HG03159 (cell line): ENCODE measurements at regions not wholly inside any gene's neighbourhood (a gene's known extent, or its start where the extent isn't known, plus 50 kb on each side); places are given as distances from the start of the nearest gene placed in this dataset.
"Not testable (repeated sequence)": the region's sequence is repeated elsewhere in the genome, so short reads cannot be mapped to it uniquely, and the experiment has no call there.

Source experiments
- ATAC-seq: cut with Tn5 transposase; IDR thresholded peaks from one replicate; pipeline ENCODE4 v1.9.1; 2021; ENCODE audit warnings: mild to moderate bottlenecking, moderate library complexity; ENCODE audit not compliant: unreplicated experiment

- no peak for ATAC-seq
These were observed 113.0 kb upstream of the FSIP2 start for GRCh38 chr2:185625604-185626003.

DNA sequence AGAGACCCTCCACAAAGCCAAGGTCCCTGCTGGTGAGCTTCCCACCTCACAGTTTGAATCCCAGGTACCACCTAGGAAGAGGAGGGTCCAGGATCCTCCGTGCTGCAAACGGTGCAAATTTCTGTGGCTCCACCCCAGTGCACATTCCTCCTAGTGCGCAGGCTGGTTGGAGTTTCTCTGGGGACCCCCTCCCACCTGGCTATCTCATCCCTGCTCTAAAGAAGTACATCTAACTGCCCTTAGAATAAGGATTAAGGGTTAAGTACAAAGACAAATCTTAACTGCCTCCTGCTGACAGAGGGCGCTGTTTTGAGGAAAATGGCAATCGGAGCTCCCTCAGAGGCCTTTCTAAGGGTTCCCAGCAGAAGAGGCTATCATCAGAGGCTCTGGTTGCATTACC, 109.6 kb upstream of the FSIP2 start:
- no peak for ATAC-seq

GRCh38 chr2:185633621-185634020, 105.0 kb upstream of the FSIP2 start:
- ATAC-seq, result no peak

DNA sequence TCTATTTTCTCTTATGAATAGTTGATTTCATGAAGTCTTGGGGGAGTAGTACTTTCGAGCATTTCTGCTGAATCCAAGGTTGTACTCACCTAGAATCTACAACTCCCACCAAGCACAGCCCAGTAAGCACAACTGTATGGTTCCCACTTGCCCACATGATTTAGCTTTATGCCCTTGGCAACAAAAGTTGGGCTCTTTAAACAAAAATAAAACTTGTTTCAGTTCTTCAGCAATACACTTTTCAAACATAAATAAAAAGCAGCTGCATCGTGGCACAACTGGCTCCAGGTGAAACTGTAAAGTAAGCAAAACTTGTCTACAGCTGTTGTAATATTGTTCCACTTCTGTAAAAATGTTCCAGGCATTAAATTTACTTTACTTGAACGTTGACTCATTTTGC, 99.8 kb upstream of the FSIP2 start:
- ATAC-seq, result no peak

DNA sequence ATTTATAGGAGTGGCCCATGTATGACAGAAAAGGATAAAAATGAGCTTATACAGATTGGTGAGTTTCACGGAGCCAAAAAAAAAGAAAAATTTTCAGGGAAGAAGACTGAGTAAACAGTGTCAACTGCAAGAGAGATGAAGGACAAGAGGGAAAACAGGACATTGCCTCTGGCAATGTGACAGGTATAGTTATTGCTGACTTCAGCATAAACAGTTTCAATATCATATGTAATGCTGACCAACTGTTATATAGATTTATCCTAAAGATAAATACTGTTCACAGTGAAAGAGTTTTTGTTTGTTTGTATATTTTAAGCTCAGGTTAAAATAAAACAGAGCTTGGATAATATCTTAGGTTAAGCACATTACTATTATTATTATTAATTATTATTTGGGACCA, 98.0 kb upstream of the FSIP2 start:
- ATAC-seq, result no peak

DNA sequence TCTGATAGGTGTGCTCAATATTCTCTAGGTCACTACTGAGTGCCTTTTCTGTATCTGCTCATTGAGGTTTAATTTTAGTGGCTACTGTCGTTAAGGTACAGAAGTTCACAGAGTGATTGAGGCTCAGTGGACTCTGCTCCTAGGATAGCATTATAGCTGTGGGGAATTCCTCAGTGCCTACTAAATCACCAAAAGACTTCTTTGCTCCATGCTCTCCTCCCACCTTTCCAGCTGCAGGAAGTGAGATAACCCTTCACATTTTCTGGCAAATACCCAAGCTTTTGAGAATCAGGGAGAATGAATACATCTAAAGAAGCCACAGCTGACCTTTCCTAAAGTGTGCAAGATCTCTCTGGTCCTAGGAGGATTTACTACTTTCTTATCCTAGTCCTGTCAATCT, 95.2 kb upstream of the FSIP2 start:
- ATAC-seq, result no peak

DNA sequence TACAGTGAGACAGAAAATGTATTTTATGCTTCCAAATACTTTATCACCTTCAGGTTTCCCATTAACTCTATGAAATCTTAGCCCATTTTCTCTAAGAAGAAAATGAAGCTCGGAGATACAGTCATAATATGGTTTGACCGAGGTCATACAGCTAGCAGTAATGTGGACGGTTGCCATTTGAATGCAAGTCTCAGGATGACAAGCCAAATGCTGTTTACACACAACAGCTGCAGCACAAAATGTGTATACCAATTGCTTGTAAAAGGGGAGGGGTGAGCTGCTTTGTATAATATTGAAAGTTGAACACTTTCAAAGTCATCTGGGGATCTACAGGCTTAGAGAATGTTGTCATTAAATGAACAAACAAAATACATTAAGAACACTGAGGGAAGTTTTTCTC, 93.8 kb upstream of the FSIP2 start:
- no peak for ATAC-seq

- no peak for ATAC-seq
These were observed 93.1 kb upstream of the FSIP2 start for GRCh38 chr2:185645529-185645928.

GRCh38 chr2:185658750-185659149, 79.9 kb upstream of the FSIP2 start:
- ATAC-seq, result no peak

GRCh38 chr2:185663811-185664210, 74.8 kb upstream of the FSIP2 start:
- no peak for ATAC-seq

DNA sequence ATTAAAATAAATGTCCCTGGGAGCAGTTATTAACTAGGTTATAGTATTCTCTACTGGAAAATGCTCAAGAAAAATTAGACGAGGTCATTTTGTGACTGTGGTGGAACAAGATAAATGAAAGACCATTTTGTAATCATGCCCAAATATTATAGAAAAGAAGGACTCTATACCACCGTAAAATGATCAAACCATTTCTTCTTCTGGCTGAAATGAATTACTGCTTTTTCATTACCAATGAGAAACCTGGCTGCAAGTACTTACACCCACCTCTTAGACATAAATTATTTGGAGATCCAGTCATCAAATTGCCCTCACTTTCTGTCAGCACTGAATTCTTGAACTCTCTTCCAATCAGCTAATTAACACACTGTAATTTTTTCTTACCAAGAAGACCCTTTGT, 74.2 kb upstream of the FSIP2 start:
- no peak for ATAC-seq

- no peak for ATAC-seq
These were observed 73.3 kb upstream of the FSIP2 start for GRCh38 chr2:185665251-185665814.

GRCh38 chr2:185667452-185667851, 71.2 kb upstream of the FSIP2 start:
- no peak for ATAC-seq

- ATAC-seq, result no peak
These were observed 69.9 kb upstream of the FSIP2 start for GRCh38 chr2:185668710-185669109.

- ATAC-seq, result no peak
These were observed 64.4 kb upstream of the FSIP2 start for GRCh38 chr2:185674232-185674631.

- ATAC-seq, result no peak
These were observed 62.3 kb upstream of the FSIP2 start for GRCh38 chr2:185676316-185676715.

- ATAC-seq, result not testable (repeated sequence)
These were observed 51.6 kb upstream of the FSIP2 start for GRCh38 chr2:185687001-185687400.

GRCh38 chr2:185687967-185688366, 50.6 kb upstream of the FSIP2 start:
- ATAC-seq, result no peak
